Chondrocyte (in vitro differentiated cells): ENCODE measurements at regions not wholly inside any gene's neighbourhood (a gene's known extent, or its start where the extent isn't known, plus 50 kb on each side); places are given as distances from the start of the nearest gene placed in this dataset.

Experiments
- DNase-seq: peaks from one replicate; pipeline ENCODE4 v3.0.0; 2021; ENCODE audit warnings: mixed read lengths, low spot score
- H3K27ac Mint-ChIP-seq: one replicate; pipeline ENCODE4 v1.8.0; 2021; ENCODE audit warnings: mild to moderate bottlenecking, moderate library complexity, mixed read lengths; ENCODE audit not compliant: unreplicated experiment
- H3K27me3 Mint-ChIP-seq: 2 replicates; pipeline ENCODE4 v1.8.0; 2021; ENCODE audit warnings: low read depth, mixed read lengths
- H3K36me3 Mint-ChIP-seq: 2 replicates; pipeline ENCODE4 v1.8.0; 2021; ENCODE audit warnings: low read depth, mixed read lengths
- H3K4me1 Mint-ChIP-seq: 2 replicates; pipeline ENCODE4 v1.8.0; 2021; ENCODE audit warnings: low read depth, mild to moderate bottlenecking, mixed read lengths
- H3K4me3 Mint-ChIP-seq: one replicate; pipeline ENCODE4 v1.8.0; 2021; ENCODE audit warnings: mild to moderate bottlenecking, moderate library complexity, mixed read lengths; ENCODE audit not compliant: unreplicated experiment
- H3K9me3 Mint-ChIP-seq: 2 replicates; pipeline ENCODE4 v1.8.0; 2021; ENCODE audit warnings: low read depth, mixed read lengths
- TF ChIP-seq, protein P1 (sequence below): fragments of 200-600 bp; sonication (generic); IDR thresholded peaks from 2 replicates; pipeline ENCODE4 v1.5.0; 2021; ENCODE audit warnings: antibody characterized with exemption, mild to moderate bottlenecking, moderate library complexity

- Mint-ChIP-seq H3K9me3 (no peaks in the 10 kb centered on the region), H3K27me3 (peaks cover 5% of the 10 kb centered on the region), H3K27ac (no peak overlapping the region), H3K4me1 (peaks cover 12% of the 10 kb centered on the region), H3K4me3 (no peak overlapping the region), H3K36me3 (no peaks in the 10 kb centered on the region)
- TF ChIP-seq, protein P1, sequence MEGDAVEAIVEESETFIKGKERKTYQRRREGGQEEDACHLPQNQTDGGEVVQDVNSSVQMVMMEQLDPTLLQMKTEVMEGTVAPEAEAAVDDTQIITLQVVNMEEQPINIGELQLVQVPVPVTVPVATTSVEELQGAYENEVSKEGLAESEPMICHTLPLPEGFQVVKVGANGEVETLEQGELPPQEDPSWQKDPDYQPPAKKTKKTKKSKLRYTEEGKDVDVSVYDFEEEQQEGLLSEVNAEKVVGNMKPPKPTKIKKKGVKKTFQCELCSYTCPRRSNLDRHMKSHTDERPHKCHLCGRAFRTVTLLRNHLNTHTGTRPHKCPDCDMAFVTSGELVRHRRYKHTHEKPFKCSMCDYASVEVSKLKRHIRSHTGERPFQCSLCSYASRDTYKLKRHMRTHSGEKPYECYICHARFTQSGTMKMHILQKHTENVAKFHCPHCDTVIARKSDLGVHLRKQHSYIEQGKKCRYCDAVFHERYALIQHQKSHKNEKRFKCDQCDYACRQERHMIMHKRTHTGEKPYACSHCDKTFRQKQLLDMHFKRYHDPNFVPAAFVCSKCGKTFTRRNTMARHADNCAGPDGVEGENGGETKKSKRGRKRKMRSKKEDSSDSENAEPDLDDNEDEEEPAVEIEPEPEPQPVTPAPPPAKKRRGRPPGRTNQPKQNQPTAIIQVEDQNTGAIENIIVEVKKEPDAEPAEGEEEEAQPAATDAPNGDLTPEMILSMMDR, result no peak
- no peak for DNase-seq
These were observed 105.5 kb upstream of the SFSWAP start for GRCh38 chr12:131605304-131605829.

DNA sequence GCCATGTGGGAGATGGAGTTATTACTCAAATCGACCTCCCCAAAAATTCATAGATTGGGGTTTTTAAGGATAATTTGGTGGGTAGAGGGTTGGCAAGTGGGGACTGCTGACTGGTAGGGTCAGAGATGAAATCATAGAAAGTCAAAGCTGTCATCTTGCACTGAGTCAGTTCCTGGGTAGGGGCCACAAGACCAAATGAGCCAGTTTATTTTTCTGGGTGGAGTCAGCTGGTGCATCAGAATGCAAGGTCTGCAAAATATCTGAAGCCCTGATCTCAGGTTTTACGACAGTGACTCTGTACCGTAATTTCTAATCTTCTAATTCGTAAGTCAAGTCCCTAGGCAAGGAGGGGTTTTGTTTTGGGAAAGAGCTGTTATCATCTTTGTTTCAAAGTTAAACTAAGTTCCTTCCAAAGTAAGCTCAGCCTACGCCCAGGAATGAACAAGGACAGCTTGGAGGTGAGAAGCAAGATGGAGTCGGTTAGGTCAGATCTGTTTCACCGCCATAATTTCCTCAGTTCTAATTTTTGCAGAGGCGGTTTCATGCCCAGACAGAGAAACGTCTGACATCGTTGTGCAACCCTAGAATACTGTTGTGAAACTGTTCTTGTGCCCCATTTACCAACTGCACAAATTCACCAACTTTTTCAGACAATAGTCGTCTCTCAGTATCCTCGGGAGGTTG lies 104.5 kb upstream of the SFSWAP start:
- peaks cover 9% of the 10 kb centered on the region for H3K27me3 Mint-ChIP-seq

GRCh38 chr12:131607658-131608447 lies 103.0 kb upstream of the SFSWAP start:
- Mint-ChIP-seq H3K4me1 (peaks cover 12% of the 10 kb centered on the region), H3K36me3 (no peaks in the 10 kb centered on the region), H3K9me3 (no peaks in the 10 kb centered on the region), H3K27me3 (peaks cover 11% of the 10 kb centered on the region), H3K4me3 (no peak overlapping the region), H3K27ac (no peak overlapping the region)
- TF ChIP-seq, protein P1, result no peak
- no peak for DNase-seq

More for the DNA sequence above, 104.5 kb upstream of the SFSWAP start:
- TF ChIP-seq, protein P1, result no peak
- H3K4me3 Mint-ChIP-seq, result no peak overlapping the region
- H3K27ac Mint-ChIP-seq, result no peak overlapping the region
- H3K9me3 Mint-ChIP-seq, result no peaks in the 10 kb centered on the region
- H3K4me1 Mint-ChIP-seq, result peaks cover 12% of the 10 kb centered on the region
- no peak for DNase-seq
- no peaks in the 10 kb centered on the region for H3K36me3 Mint-ChIP-seq

DNA sequence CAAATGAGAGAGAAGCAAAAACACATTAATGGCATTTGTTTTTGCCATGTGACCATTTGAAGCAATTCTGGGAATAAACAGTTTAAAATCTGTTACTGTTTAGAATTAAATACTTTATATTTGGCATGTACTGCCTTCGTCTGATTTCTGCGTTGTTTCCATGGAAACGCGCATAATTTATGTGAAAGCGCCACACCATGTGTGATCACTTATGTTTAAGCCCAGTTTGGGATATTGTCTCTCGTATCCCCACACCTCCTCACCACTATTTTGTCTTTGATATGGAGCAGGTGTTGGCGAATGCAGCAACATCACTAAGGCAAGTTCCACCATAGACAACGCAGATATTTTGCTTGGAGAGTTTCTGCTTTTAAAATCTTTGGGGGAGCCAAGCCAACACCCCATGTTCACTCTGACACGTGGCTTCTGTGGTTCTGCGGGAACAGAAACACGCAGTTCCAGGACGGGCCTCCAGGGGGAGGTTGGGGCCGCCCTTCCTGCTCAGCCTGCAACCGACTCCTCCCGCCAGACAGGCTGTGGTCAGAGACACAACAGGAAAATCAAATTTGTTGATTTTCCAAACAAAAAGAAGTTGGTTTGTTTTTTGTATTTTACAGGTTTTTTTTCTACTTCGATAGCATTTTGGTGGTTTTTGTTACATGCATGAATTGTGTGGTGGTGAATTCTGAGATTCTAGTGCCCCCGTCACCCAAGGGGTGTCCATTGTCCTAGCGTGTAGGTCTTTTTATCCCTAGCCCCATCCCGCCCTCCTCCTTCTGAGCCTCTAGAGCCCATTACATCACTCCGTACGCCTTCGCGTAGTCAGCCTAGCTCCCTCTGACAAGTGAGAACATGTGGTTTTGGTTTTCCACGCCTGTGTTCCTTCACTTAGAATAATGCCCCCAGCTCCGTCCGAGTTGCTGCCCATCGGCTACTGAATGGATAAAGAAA lies 101.9 kb upstream of the SFSWAP start:
- Mint-ChIP-seq H3K4me1 (peaks cover 7% of the 10 kb centered on the region), H3K27ac (no peak overlapping the region), H3K4me3 (no peak overlapping the region), H3K27me3 (peaks cover 11% of the 10 kb centered on the region), H3K9me3 (no peaks in the 10 kb centered on the region), H3K36me3 (no peaks in the 10 kb centered on the region)
- DNase-seq, result no peak
- TF ChIP-seq, protein P1, result peak; percentile 79
